ENCODE measurements at regions not wholly inside any gene's neighbourhood (a gene's known extent, or its start where the extent isn't known, plus 50 kb on each side); places are given as distances from the start of the nearest gene placed in this dataset.
"Not testable (repeated sequence)": the region's sequence is repeated elsewhere in the genome, so short reads cannot be mapped to it uniquely, and the experiment has no call there.

DNA sequence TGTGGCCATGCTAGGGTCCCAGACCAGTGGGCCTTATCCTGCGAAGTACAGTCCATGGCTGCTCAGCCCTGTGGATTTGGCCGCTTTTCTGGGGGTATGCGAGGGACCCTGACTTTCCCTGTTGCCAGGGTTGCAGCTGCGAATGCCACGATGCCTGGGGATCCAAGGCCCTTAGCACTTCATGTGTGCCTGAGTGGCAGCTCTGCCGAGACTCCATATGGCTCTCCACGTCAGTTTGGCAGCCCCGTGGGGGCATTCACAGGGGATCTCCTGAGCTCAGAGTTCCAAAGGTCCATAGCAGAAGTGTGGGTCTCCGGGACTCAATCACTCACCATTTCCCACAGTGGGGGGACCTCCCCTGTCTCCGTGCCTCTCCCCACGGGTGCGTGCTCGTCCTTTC lies 319.5 kb downstream of the DOK5 start:
- DNase-seq: no peak

DNA sequence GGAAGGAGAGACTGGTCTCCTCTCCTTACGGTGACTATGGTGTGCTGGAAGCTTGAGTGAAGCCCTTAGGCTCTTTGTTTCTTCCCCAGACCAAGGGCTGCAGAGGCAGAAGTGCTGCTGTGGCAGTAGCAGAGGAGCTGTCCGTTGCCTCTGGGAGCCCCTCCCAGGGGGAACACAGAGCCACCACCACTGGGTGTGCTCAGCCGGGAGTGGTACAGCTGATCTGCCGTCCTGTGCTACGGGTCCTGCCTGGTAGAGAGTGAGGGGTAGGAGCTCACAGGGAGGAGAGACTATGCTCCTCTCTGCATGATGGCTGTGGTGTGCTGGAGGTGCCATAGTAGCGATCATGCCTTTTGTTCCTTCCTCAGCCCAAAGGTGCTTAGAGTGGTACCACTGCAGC lies 318.7 kb downstream of the DOK5 start:
- DNase-seq: no peak

DNA sequence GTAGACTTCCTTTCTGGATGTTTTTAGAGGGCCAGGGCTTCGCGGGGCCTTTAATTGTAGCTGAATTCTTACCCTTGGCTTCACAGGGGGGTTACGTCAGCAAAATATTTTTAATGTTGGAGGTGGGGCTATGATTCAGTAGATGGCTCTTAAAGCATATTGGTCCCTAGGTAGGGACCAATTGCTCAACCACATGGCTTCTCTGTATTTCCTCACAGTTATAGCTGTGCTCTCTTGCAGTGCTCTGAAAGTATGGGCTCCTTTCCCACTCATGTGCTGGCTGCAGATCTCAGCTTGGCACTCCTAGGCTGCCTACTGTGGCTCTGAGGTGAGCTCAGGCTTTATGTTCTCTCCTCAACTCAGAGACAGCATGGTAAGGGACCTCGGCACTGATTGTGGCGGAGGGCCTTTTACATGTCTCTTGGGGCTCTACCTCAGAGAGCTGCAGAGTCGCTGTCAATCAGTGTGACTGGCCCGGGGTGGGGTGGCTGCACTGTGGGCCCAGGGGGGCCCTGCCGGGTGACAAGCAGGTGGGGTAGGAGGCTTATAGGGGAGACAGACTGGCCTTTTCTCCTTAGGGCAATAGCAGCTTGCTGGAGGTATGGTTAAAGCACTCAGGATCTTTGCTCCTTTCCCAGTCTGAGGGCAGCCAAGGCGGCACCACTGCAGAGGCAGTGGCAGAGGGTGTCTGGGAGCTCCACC lies 318.0 kb downstream of the DOK5 start:
- no peak for DNase-seq

DNA sequence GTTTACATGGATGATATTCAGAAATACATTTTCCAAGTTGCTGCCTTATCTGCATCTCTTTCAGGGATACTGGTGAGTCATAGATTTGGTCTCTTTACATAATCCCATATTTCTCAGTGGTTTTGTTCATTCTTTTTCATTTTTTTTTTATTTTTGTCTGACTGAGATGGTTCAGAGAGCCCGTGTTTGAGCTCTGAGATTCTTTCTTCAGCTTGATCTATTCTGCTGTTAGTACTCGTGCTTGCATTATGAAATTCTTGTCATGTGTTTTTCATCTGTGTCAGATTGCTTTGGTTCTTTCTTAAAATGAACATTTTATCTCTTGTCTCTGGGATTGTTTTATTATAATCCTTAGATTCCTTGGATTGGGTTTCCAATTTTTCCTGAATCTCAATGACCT lies 317.3 kb downstream of the DOK5 start:
- DNase-seq: no peak

DNA sequence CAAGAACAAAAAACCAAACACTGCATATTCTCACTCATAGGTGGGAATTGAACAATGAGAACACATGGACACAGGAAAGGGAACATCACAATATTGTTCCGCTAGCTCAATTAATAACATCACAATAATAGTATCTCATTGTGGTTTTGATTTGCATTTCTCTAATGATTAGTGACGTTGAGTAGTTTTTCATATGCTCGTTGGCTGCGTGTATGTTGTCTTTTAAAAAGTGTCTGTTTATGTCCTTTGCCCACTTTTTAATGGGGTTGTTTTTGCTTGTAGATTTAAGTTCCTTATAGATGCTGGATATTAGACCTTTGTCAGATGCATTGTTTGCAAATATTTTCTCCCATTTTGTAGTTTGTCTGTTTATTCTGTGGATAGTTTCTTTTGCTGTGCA lies 312.9 kb downstream of the DOK5 start:
- not testable (repeated sequence) for DNase-seq

DNA sequence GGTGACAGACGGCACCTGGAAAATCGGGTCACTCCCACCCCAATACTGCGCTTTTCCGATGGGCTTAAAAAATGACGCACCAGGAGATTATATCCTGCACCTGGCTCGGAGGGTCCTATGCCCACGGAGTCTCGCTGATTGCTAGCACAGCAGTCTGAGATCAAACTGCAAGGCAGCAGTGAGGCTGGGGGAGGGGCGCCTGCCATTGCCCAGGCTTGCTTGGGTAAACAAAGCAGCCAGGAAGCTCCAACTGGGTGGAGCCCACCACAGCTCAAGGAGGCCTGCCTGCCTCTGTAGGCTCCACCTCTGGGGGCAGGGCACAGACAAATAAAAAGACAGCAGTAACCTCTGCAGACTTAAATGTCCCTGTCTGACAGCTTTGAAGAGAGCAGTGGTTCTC lies 307.4 kb downstream of the DOK5 start:
- DNase-seq: not testable (repeated sequence)

DNA sequence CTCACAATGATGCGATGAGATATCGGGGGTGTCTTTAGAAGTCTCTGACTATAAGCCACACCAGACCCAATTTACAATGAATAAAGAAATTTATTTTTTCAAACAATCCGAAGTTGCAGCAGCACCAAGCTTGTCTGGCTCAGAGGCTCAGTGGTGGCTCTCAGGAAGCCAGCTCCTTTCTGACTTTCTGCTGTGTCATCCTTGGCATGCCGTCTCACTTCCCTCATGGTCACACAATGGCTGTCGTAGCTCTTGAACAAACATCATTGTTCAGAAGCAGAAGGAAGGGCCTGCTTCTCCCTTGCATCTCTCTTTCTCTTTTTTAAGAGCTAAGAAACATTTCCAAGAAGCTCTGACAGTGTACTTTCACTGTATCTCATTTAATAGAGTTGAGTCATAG lies 299.0 kb downstream of the DOK5 start:
- no peak for DNase-seq

DNA sequence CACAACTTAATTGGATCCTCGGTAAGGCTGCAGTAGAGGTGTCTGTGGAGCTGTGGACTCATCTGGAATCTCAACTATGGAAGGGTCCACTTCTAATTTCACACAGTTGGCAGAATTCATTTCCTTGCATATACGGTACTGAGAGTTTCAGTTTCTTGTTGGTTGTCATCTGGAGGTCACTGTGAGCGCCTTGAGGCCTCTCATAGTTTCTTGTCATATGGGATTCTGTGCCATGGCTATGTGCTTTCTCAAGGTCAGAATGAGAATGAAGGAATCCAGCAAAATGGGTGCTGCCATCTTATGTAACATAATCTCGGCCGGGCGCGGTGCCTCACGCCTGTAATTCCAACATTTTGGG lies 298.2 kb downstream of the DOK5 start:
- no peak for DNase-seq

DNA sequence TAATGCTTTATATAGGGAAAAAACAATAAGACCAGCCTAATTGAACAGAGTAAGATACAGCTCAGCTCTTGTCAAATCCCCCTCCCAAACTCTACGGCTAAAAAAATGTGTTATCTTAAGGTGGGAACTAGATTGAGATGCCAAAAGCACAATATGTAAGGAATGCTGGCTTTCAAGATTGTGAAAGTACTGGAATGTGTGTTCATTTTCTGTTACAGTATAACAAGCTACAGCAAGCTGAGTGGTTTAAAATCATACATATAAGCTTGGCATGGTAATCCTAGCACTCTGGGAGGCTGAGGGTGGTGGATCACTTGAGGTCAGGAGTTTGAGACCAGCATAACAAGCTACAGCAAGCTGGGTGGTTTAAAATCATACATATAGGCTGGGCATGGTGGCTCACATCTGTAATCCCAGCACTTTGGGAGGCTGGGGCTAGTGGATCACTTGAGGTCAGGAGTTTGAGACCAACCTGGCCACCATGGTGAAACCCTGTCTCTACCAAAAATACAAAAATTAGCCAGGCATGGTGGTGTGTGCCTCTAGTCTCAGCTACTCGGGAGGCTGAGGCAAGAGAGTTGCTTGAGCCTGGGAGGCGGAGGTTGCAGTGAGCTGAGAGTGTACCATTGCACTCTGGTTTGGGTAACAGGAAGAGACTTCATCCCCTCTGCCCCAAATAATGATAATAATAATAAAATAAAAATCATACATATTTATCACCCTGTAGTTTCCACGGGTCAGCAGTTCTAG lies 297.7 kb downstream of the DOK5 start:
- no peak for DNase-seq

DNA sequence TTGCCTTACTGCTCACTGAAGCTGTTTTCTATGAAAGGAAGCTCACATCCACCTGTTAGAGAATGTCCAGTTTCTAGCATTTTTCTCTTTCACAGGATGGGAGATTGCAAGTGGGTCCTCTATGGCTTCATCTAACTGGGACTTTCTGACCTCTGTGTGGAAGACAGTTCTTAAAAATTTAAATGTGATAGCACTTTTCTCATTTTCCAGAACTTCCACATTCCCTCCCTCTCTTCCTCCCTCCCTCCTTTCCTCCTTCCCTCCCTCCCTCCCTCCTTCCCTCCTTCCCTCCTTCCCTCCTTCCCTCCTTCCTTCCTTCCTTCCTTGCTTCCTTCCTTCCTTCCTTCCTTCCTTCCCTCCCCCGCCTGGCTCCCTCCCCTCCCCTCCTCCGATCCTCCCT lies 291.1 kb downstream of the DOK5 start:
- DNase-seq: no peak

DNA sequence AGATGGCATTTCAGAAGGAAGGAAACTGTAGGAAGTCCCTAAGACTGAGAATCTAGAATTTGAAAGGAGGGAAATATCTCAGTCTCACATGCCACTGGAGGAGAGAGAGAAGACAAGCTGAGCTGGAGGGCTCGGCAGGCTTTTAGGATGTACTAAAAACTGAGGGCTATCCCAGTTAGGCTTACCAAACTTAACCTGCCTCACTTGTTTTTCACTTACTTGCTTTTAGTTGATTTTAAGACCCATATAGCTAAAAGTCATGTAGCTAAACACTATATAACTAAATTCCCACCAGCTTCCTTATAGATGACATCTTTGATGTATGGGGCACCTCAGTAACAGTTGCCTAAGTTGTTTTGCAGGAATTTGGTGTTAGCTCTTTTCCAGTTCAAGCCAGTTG lies 288.0 kb downstream of the DOK5 start:
- no peak for DNase-seq

DNA sequence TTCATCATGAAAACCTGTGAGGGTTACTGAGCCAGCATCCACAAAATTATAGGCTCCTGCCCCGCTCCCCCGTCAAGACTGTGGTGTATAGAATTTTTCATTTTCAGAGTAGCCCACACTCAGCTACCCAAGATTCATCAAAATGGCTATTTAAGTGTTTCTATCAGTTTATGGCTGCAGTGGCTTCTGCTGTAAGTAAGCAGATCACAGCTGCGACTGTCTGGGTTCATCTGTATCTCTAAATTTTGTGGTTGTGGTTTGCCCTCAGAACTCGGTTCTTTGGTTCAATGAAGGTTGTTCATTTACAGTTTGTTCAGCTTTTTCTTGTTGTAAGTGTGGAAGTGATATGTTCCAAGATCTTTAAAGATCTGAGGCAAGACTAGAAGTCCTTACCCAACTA lies 284.2 kb downstream of the DOK5 start:
- no peak for DNase-seq

DNA sequence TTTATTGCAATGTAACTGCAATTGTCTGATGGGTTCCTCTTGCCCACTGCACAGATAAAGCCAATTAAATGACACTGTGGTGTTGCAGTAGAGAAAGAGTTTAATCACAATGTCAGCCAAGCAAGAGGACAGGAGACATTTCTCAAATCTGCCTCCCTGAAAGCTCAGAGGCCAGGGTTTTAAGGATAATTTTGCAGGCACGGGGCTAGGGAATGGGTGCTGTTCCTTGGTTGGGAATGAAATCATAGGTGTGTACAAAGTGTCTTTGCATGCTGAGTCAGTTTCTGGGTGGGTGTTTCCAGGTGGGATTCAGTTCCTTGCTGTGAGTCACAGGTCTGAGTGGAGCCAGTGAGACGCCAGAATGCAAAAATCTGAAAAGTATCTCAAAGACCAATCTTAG lies 271.4 kb downstream of the DOK5 start:
- DNase-seq: no peak

DNA sequence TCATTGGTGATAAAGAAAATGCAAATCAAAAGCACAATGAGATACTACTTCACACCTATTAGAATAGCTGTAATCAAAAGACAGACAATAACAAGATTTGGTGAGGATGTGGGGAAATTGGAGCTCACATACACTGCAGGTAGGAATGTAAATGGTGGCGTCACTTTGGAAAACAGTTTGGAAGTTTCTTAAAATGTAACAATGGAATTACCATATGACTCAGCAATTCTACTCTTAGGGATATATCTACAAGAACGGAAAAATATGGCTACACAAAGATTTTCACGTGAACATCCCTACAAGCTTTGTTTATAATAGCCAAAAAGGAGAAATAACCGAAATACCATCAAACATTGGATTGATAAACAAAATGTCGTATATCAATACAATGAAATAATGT lies 270.4 kb downstream of the DOK5 start:
- DNase-seq: no peak

DNA sequence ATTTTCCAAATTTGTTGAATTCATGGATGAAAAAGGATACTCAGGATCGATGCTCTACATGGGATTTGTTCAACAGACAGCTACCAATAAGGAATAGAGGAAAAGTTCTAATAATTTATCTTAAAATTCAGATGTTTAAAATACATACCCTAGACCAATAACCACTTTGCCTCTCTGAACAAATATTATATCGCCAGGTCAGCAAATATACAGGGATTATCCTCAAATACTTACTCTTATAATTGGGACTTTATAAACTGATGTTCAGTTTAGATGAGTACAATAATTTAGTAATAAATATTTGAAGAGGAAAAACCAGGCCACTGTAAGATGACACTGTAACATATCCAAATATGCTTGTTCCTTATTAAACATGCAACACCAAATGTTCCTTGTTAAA lies 268.7 kb downstream of the DOK5 start:
- no peak for DNase-seq

DNA sequence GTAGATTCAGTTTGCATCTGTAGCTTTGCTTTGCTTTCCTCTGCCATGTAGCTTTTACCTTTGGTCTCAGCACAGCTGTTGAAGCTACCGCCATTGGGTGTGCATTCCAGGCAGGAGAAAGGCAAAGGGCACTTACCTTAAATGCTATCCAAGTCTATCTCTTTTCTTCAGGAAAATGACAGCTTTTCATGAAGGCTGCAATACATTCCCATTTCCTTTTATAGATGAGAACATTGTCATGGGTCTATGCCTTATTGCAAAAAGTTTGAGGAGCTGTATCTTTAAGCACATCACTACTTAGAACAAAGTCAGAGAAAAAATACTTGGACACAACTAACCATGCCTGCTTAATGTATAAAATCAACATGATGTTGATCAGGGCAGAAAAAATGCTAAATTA lies 266.8 kb downstream of the DOK5 start:
- no peak for DNase-seq

DNA sequence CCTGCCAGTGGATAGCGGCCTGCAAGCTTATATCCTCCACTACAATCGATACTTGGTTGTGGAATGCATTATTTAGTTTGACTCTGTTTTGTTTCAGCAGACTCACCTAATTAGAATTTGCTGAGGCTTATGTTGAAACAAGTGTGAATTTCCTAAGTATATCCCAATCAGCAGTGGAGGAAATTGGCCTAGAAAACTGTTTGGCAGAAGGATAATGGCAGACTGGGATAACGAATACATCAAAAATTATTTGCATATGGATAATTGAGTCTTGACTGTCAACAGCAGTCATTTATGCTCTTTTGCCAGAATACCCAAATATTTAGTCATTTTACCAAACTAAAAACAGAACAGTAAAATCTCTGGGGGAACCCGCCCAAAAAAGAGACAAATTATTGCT lies 261.0 kb downstream of the DOK5 start:
- DNase-seq: no peak

DNA sequence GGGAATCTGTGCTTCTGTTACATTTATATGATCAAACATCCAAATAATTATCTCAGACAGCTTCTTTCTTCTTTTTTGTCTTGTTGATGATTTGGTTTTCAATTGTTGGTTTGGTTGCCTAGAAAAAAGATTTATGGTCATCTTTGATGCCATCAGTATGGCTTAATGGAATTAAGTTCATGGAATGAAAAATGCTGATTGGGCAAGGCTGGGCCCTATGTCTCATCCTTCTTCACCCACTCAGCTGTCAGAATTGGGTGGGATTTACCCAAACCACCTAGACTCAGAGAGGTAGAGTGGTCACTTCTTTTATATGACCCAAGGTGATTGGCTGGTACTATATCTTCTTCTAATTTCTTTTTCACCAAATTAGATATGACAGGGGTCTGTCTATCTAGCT lies 258.3 kb downstream of the DOK5 start:
- DNase-seq: no peak

DNA sequence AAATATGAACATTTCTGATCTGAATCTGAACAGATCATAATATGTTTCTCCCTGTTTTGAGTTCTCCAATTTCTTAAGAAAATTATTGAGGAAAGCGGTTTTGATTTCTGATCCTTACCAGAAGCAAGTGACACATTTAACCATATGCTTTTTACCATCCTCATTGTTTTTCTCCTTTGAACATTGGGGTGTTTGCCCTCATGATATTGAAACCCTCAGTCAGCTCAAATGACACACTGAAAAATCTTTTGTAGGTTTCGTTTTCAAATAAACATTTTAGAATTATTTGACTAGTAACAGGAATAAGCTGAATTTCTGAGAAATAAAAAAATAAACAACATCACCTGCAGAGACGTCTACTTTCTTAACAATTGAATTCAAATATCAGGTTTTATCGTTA lies 252.1 kb downstream of the DOK5 start:
- no peak for DNase-seq

DNA sequence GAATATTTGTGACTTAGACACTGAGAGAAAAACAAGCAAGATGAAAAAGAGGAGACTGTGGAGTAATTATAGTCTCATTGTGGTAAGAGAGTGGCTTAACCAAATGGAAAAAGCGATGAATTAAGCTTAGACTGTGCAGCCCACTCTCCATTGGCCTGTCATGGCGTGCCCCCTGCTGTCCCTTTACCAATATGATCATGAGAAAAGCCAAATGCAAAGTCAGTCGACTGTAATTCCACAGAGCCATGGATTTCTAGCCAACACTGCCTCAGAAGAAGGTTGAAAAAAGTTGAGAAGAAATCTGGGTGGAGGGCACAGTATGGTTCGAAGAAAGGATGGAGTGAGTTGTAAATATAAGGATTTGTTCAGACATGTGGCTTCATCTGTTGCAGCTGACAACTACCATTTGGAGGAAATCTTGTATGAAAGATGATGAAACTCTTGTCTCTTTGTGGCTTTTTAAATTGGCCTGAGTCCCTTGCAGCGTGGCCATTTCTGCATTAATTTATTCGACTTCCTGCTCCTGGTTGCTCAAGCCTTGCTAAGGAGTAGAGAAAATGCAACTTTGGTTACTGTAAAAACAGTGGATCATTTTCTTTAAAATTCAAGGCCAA lies 251.4 kb downstream of the DOK5 start:
- DNase-seq: no peak

DNA sequence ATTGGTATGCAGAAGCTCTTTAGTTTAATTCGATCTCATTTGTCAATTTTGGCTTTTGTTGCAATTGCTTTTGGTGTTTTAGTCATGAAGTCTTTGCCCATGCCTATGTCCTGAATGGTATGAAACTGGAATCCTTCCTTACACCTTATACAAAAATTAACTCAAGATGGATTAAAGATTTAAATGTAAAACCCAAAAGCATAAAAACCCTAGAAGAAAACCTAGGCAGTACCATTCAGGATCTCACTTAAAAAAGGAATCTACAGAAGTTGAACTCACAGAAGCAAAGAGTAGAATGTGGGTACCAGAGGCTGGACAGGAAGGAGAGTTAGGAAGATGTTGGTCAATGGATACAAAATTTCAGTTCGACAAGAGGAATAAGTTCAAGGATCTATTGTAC lies 249.9 kb downstream of the DOK5 start:
- DNase-seq: not testable (repeated sequence)

DNA sequence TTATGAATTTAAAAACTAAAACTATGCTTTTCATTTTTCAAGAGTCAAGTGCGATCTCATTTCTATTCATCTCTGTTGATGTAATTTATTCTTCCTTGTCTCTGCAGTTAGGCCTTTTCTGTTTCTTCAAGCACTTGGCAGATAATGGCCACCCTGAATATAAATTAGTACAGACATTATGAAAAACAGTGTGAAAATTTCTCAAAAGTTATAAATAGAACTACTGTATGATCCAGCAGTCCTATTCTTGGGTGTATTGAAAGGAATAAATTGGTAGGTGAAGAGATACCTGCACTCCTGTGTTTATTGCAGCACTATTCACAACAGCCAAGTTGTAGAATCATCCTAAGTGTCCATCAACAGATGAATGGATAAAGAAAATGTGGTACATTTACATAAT lies 248.3 kb downstream of the DOK5 start:
- DNase-seq: no peak

DNA sequence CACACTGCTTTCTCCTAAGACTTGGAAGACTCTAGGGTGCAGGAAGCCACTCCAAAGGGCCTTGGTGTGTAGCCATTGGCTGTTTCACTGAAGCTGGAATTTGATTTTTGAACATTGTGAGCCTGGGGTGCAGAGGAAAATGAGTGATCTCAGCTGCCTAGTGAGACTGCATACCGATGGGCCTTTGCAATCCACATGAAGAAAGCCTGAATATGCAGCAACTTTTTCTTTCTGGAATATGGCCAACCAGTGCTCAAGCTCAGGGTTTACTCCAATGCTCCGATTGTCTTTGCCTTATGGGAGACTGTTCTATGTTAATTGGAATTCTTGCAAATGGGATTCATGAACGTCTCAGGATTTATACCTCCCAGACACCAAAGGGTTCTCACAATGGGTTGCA lies 242.6 kb downstream of the DOK5 start:
- DNase-seq: no peak

DNA sequence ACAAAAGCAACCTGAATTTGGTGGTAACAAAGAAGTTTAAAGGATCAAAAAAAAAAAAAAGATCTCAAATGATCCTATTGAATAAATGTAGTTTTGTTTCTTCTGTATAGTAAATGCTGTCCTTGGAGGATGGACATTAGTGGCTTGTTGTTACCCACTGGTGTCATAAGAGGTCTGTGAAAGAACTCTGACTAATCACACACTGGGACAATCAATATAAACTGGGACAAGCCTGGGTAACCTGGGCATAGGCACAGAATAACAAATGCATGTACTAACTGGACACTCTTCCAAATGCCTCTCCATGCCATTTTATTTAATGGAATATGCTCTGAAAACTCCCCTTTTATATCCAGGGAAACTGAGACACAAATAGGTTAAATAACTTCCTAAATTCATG lies 241.4 kb downstream of the DOK5 start:
- DNase-seq: no peak

Data from suppressor macrophage (primary cell).